ENCODE measurements at regions not wholly inside any gene's neighbourhood (a gene's known extent, or its start where the extent isn't known, plus 50 kb on each side); places are given as distances from the start of the nearest gene placed in this dataset.

DNA sequence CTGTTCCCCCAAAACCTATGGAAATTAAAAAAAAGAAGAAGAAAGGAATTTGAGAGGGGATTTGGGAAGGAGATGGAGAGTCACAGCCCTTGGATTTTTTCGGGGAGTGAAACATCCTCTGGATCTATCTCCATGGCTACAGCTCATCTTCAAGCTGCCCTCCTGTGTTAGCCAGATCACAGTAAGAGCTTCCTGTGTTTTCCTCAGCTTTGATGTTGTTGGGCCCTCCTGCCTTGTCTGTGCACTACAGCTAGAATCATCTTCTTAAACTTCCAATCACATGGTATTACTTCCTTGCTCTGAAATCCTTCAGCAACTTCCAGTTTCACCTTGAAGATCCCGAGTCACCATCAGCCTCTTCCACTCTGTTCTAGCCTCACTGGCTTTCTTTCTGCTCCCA lies 207.8 kb upstream of the ZFP64 start:
- TF ChIP-seq, protein P1, sequence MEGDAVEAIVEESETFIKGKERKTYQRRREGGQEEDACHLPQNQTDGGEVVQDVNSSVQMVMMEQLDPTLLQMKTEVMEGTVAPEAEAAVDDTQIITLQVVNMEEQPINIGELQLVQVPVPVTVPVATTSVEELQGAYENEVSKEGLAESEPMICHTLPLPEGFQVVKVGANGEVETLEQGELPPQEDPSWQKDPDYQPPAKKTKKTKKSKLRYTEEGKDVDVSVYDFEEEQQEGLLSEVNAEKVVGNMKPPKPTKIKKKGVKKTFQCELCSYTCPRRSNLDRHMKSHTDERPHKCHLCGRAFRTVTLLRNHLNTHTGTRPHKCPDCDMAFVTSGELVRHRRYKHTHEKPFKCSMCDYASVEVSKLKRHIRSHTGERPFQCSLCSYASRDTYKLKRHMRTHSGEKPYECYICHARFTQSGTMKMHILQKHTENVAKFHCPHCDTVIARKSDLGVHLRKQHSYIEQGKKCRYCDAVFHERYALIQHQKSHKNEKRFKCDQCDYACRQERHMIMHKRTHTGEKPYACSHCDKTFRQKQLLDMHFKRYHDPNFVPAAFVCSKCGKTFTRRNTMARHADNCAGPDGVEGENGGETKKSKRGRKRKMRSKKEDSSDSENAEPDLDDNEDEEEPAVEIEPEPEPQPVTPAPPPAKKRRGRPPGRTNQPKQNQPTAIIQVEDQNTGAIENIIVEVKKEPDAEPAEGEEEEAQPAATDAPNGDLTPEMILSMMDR (IDR thresholded peaks at IDR 0.05) = no peak
- Mint-ChIP-seq H3K4me1 (no peaks in the 10 kb centered on the region), H3K36me3 (ENCODE audit: low read depth) (no peaks in the 10 kb centered on the region), H3K4me3 (no peak overlapping the region), H3K9me3 (peaks cover 6% of the 10 kb centered on the region), H3K27me3 (ENCODE audit: low read depth, poor library complexity) (peaks cover 34% of the 10 kb centered on the region), H3K27ac (no peak overlapping the region)
- no peak for DNase-seq

DNA sequence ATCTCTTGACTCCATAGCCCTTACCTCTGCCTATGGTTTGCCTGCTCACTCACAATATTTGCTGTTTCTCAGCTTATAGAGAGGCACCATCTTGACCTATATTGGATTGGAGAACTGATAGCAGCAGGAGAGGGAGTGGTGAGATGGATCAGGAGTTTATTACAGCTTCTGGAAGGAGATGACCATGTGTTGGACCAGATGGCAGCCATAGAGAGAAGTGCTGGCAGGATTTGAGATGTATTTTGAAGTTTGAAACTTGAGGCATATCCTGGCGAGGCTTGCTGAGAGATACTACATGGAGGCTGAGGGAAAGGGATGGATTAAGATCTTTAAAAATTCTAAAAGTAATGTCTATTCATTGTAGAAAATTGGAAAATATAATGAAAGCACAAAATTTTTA lies 198.0 kb upstream of the ZFP64 start:
- Mint-ChIP-seq H3K9me3 (peaks cover 27% of the 10 kb centered on the region), H3K4me1 (no peaks in the 10 kb centered on the region), H3K36me3 (ENCODE audit: low read depth) (no peaks in the 10 kb centered on the region), H3K27me3 (ENCODE audit: low read depth, poor library complexity) (peaks cover 3% of the 10 kb centered on the region), H3K4me3 (no peak overlapping the region), H3K27ac (no peak overlapping the region)
- TF ChIP-seq, protein P1 (IDR thresholded peaks at IDR 0.05) = no peak
- DNase-seq = no peak

DNA sequence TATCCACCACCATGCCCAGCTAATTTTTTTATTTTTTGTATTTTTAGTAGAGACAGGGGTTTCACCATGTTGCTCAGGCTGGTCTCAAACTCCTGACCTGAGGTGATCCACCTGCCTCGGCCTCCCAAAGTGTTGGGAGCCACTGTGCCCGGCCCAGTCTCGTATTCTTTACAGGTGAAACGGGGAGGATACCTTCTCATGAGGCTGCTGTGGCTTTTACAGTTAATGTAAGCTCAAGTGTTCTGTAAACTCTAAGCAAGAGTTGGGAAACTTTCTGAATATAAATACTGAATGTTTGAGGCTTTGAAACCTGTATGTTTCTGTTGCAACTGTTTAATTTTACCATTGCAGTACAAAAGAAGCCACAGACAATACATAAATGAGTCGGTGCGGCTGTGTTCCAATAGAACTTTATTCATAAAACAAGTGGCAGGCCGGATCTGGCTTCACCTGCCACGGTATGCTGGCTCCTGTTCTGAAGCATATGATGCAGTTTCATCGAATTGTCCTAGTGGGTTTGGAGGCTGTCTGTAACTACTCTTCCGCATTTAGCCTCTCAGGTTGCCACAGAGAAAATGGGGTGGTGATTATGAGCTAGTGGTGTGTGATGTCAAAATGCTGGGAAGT lies 192.5 kb upstream of the ZFP64 start:
- Mint-ChIP-seq H3K9me3 (peaks cover 22% of the 10 kb centered on the region), H3K27ac (no peak overlapping the region), H3K4me3 (no peak overlapping the region), H3K36me3 (ENCODE audit: low read depth) (no peaks in the 10 kb centered on the region), H3K4me1 (no peaks in the 10 kb centered on the region), H3K27me3 (ENCODE audit: low read depth, poor library complexity) (no peaks in the 10 kb centered on the region)
- TF ChIP-seq, protein P1 (IDR thresholded peaks at IDR 0.05) = no peak
- DNase-seq = no peak

DNA sequence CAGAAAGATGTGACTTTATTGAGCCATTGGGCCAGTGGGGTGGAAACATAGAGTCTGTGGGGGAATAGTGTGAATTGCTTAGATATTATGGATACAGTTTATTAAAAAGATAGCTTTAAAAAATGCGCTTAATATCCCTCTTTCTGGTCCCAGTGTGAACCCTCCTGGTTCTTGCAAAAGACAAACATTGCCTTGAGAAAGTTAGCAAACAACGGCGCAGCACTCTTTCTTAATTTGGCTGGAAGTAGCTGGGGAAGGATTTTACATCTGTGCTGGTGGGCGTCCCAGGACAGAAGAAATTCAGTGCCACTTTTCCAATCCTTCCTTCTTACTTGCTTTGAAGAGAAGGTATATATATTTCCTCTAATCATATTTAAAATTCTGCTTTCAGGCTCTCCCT lies 191.4 kb upstream of the ZFP64 start:
- H3K27me3 Mint-ChIP-seq (ENCODE audit: low read depth, poor library complexity) = no peaks in the 10 kb centered on the region
- H3K9me3 Mint-ChIP-seq = peaks cover 21% of the 10 kb centered on the region
- TF ChIP-seq, protein P1 (IDR thresholded peaks at IDR 0.05) = no peak
- H3K4me3 Mint-ChIP-seq = no peak overlapping the region
- DNase-seq = no peak
- H3K4me1 Mint-ChIP-seq = no peaks in the 10 kb centered on the region
- H3K27ac Mint-ChIP-seq = no peak overlapping the region
- H3K36me3 Mint-ChIP-seq (ENCODE audit: low read depth) = no peaks in the 10 kb centered on the region

GRCh38 chr20:52379723-52380336 lies 188.3 kb upstream of the ZFP64 start:
- Mint-ChIP-seq H3K4me1 (no peaks in the 10 kb centered on the region), H3K27ac (no peak overlapping the region), H3K27me3 (ENCODE audit: low read depth, poor library complexity) (no peaks in the 10 kb centered on the region), H3K36me3 (ENCODE audit: low read depth) (no peaks in the 10 kb centered on the region), H3K9me3 (peaks cover 13% of the 10 kb centered on the region), H3K4me3 (no peak overlapping the region)
- TF ChIP-seq, protein P1 (IDR thresholded peaks at IDR 0.05) = peak; percentile 92
- peak; percentile 52 for DNase-seq

GRCh38 chr20:52372169-52372568 lies 180.6 kb upstream of the ZFP64 start:
- Mint-ChIP-seq H3K9me3 (peaks cover 13% of the 10 kb centered on the region), H3K4me1 (no peaks in the 10 kb centered on the region), H3K4me3 (no peak overlapping the region), H3K27me3 (ENCODE audit: low read depth, poor library complexity) (peaks cover 5% of the 10 kb centered on the region), H3K36me3 (ENCODE audit: low read depth) (no peaks in the 10 kb centered on the region), H3K27ac (no peak overlapping the region)
- TF ChIP-seq, protein P1 (IDR thresholded peaks at IDR 0.05) = no peak
- no peak for DNase-seq

Measured in nephron progenitor cell (in vitro differentiated cells).